A549 (cell line): ENCODE measurements at regions not wholly inside any gene's neighbourhood (a gene's known extent, or its start where the extent isn't known, plus 50 kb on each side); places are given as distances from the start of the nearest gene placed in this dataset.

Experiments used
- ATAC-seq, 2 experiments: fragments of 200-7000 bp in 1 of 2; fragments of >200 bp in 1 of 2; cut with Nextera tagmentation in 1 of 2; cut with Tn5 transposase in 1 of 2; 3 replicates each; pipeline versions ENCODE4 v1.8.0 to v1.9.1; 2018 to 2020; ENCODE audit warnings: mild to moderate bottlenecking in 1 of 2, moderate library complexity in 1 of 2
- CTCF ChIA-PET: fragments of 300-600 bp; sonication (Branson Sonifier 250); formaldehyde crosslinking; extraction: SDS; loops from one replicate; lab custom pipeline; 2021; ENCODE audit warnings: antibody characterized with exemption, inconsistent platforms; lab: Yijun Ruan, JAX
- POLR2A ChIA-PET: fragments of 350-600 bp; formaldehyde crosslinking; extraction: SDS; loops from one replicate; lab custom pipeline; 2021; ENCODE audit warnings: antibody characterized with exemption, inconsistent platforms; lab: Yijun Ruan, JAX
- DNase-seq, 2 experiments: peaks; one replicate each; pipeline versions ENCODE4 v3.0.0 to v3.0.0-alpha.2; 2011 to 2016; ENCODE audit warnings: low read depth in 1 of 2, low spot score in 1 of 2
- FAIRE-seq: peaks from 2 replicates; lab custom pipeline; 2011; peaks lifted over from hg19 to GRCh38; lab: Jason Lieb, UNC
- H3K27ac ChIP-seq, 2 experiments: fragments of >200 bp; sonication (Bioruptor Twin); formaldehyde crosslinking; 3 replicates each; pipeline ENCODE4 v1.5.1; 2016 to 2017
- H3K4me1 ChIP-seq: fragments of >200 bp; sonication (Bioruptor Twin); formaldehyde crosslinking; 3 replicates; pipeline ENCODE4 v1.6.1; 2016
- H3K4me2 ChIP-seq: fragments of >200 bp; sonication (Bioruptor Twin); formaldehyde crosslinking; 3 replicates; pipeline ENCODE4 v1.6.1; 2016
- H3K4me3 ChIP-seq: fragments of >200 bp; sonication (Bioruptor Twin); formaldehyde crosslinking; 3 replicates; pipeline ENCODE4 v1.5.1; 2016
- H3K9me3 ChIP-seq: fragments of >200 bp; sonication (Bioruptor Twin); formaldehyde crosslinking; 3 replicates; pipeline ENCODE4 v1.6.1; 2016
- BCL3 ChIP-seq: fragments of >200 bp; sonication (Bioruptor Twin); formaldehyde crosslinking; IDR thresholded peaks from 3 replicates; pipeline ENCODE4 v1.6.1; 2016
- CEBPB ChIP-seq, 2 experiments: fragments of >200 bp in 1 of 2; sonication (Bioruptor Twin) in 1 of 2; formaldehyde crosslinking in 1 of 2; IDR thresholded peaks; 2 replicates each; pipeline ENCODE4 v1.6.1; 2012 to 2016
- CHD2 ChIP-seq: fragments of 150-350 bp; IDR thresholded peaks from 2 replicates; pipeline ENCODE4 v1.6.1; 2014; ENCODE audit warnings: low read length; ENCODE audit not compliant: partially characterized antibody
- FOXS1 ChIP-seq: fragments of 250-450 bp; sonication (Bioruptor Pico); IDR thresholded peaks from 2 replicates; pipeline ENCODE4 v1.5.0; 2020; ENCODE audit warnings: mild to moderate bottlenecking, moderate library complexity
- HDAC2 ChIP-seq: fragments of 200-600 bp; sonication (generic); IDR thresholded peaks from 2 replicates; pipeline ENCODE4 v1.6.1; 2016
- HOXA7 ChIP-seq: fragments of 250-450 bp; sonication (Bioruptor Pico); IDR thresholded peaks from 2 replicates; pipeline ENCODE4 v1.5.0; 2020; ENCODE audit warnings: mild to moderate bottlenecking, moderate library complexity
- HOXB5 ChIP-seq: fragments of 250-450 bp; sonication (Bioruptor Pico); IDR thresholded peaks from 2 replicates; pipeline ENCODE4 v1.5.0; 2020; ENCODE audit warnings: mild to moderate bottlenecking, moderate library complexity
- JUN ChIP-seq, 2 experiments: fragments of >200 bp; sonication (Bioruptor Twin); formaldehyde crosslinking; IDR thresholded peaks; 2 replicates in 1 of 2; 3 replicates in 1 of 2; pipeline ENCODE4 v1.6.1; 2016 to 2017
- JUNB ChIP-seq: fragments of >200 bp; sonication (Bioruptor Twin); formaldehyde crosslinking; IDR thresholded peaks from 2 replicates; pipeline ENCODE4 v1.6.1; 2016
- KDM1A ChIP-seq: fragments of 200-600 bp; sonication (generic); IDR thresholded peaks from 2 replicates; pipeline ENCODE4 v1.6.1; 2016; ENCODE audit warnings: low read depth, mild to moderate bottlenecking
- KDM5A ChIP-seq: fragments of 200-600 bp; sonication (generic); IDR thresholded peaks from 2 replicates; pipeline ENCODE4 v1.6.1; 2016; ENCODE audit warnings: antibody characterized with exemption, mild to moderate bottlenecking
- POLR2AphosphoS2 ChIP-seq: conservative IDR thresholded peaks from 2 replicates; pipeline ENCODE4 v1.6.1; 2012; ENCODE audit warnings: low read length, improper control_type of control experiment, inconsistent platforms
- RFX5 ChIP-seq: fragments of 450-650 bp; IDR thresholded peaks from 2 replicates; pipeline ENCODE4 v1.7.1; 2014; ENCODE audit warnings: antibody characterized with exemption, mild to moderate bottlenecking, moderate library complexity
- RNF2 ChIP-seq: fragments of 200-600 bp; sonication (generic); IDR thresholded peaks from 2 replicates; pipeline ENCODE4 v1.6.1; 2016; ENCODE audit warnings: low read depth, mild to moderate bottlenecking, antibody characterized with exemption, moderate library complexity, borderline replicate concordance
- SREBF2 ChIP-seq: fragments of 450-650 bp; IDR thresholded peaks from 2 replicates; pipeline ENCODE4 v1.6.1; 2014; ENCODE audit warnings: mild to moderate bottlenecking, moderate library complexity
- TFCP2L1 ChIP-seq: fragments of 250-450 bp; sonication (Bioruptor Pico); IDR thresholded peaks from 2 replicates; pipeline ENCODE4 v1.5.0; 2021; ENCODE audit warnings: mild to moderate bottlenecking
- USF2 ChIP-seq: fragments of 450-650 bp; IDR thresholded peaks from 2 replicates; pipeline ENCODE4 v1.6.1; 2014; ENCODE audit warnings: antibody characterized with exemption
- ZNF302 ChIP-seq: fragments of 250-450 bp; sonication (Bioruptor Pico); IDR thresholded peaks from 2 replicates; pipeline ENCODE4 v1.9.0; 2021; ENCODE audit warnings: inconsistent platforms, mild to moderate bottlenecking, moderate library complexity
- ZSCAN20 ChIP-seq: fragments of 250-450 bp; sonication (Bioruptor Pico); IDR thresholded peaks from 2 replicates; pipeline ENCODE4 v1.8.0; 2022; ENCODE audit warnings: mild to moderate bottlenecking, moderate library complexity
- WGBS: methylation state at CpG from one replicate; pipeline ENCODE4 v1.1.6; 2017; ENCODE audit errors: missing lambda C conversion rate; 5-methylcytosine and 5-hydroxymethylcytosine counted together
- TF ChIP-seq, protein P1 (sequence below): fragments of 150-350 bp; IDR thresholded peaks from 2 replicates; pipeline ENCODE4 v1.6.1; 2014; ENCODE audit warnings: low read depth, mild to moderate bottlenecking, low read length
- TF ChIP-seq, protein P2 (sequence below): IDR thresholded peaks from 2 replicates; pipeline ENCODE4 v1.6.1; 2012; ENCODE audit warnings: low read depth, borderline replicate concordance
- TF ChIP-seq, protein P3 (sequence below): IDR thresholded peaks from 2 replicates; pipeline ENCODE4 v1.6.1; 2012

- CTCF ChIA-PET = interaction anchor here (1.7 kb wide), 1 partner anchor 434 kb away, joined by 4 read pairs; no protein-coding TSS in a partner anchor
- H3K4me3 ChIP-seq = no peak overlapping the region
- ATAC-seq = no peak
- H3K4me2 ChIP-seq = no peak overlapping the region
- DNase-seq = no peak
- no peak overlapping the region for H3K27ac ChIP-seq
- WGBS = 16% methylated on average over 8 of the region's 13 CpGs
- H3K4me1 ChIP-seq = no peaks in the 10 kb centered on the region
- H3K9me3 ChIP-seq = no peaks in the 10 kb centered on the region
- POLR2A ChIA-PET = no interaction called here
- TF ChIP-seq FOXS1 (CRISPR knock-in tag) = no peak
- no peak for TF ChIP-seq ZNF302
- TF ChIP-seq RFX5 = no peak
- no peak for TF ChIP-seq USF2
- no peak for TF ChIP-seq RNF2
- no peak for TF ChIP-seq TFCP2L1 (CRISPR knock-in tag)
- no peak for FAIRE-seq
Measured at GRCh38 chr22:48870436-48870835, 957.2 kb downstream of the BRD1 start.

GRCh38 chr22:48869788-48870187, 957.9 kb downstream of the BRD1 start:
- Histone ChIP-seq H3K4me2 (no peak overlapping the region), H3K4me1 (no peaks in the 10 kb centered on the region), H3K27ac (no peak overlapping the region), H3K4me3 (no peak overlapping the region), H3K9me3 (no peaks in the 10 kb centered on the region)
- ChIA-PET POLR2A (no interaction called here), CTCF (interaction anchor here (1.7 kb wide), 1 partner anchor 435 kb away, joined by 4 read pairs; no protein-coding TSS in a partner anchor)
- no peak for ATAC-seq
- WGBS = 50% methylated on average over 5 of the region's 5 CpGs
- DNase-seq = no peak
- no peak for FAIRE-seq
- TF ChIP-seq JUN (IDR thresholded peaks at IDR 0.05) (no peak), BCL3 (no peak), HOXA7 (CRISPR knock-in tag) (no peak), KDM5A (no peak), CEBPB (IDR thresholded peaks at IDR 0.05) (no peak), HOXB5 (no peak), JUNB (no peak), RNF2 (no peak), SREBF2 (no peak), CHD2 (no peak), POLR2AphosphoS2 (no peak), ZSCAN20 (no peak), KDM1A (no peak), HDAC2 (no peak)
- TF ChIP-seq, protein P1, sequence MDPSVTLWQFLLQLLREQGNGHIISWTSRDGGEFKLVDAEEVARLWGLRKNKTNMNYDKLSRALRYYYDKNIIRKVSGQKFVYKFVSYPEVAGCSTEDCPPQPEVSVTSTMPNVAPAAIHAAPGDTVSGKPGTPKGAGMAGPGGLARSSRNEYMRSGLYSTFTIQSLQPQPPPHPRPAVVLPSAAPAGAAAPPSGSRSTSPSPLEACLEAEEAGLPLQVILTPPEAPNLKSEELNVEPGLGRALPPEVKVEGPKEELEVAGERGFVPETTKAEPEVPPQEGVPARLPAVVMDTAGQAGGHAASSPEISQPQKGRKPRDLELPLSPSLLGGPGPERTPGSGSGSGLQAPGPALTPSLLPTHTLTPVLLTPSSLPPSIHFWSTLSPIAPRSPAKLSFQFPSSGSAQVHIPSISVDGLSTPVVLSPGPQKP = no peak
- TF ChIP-seq, protein P2, sequence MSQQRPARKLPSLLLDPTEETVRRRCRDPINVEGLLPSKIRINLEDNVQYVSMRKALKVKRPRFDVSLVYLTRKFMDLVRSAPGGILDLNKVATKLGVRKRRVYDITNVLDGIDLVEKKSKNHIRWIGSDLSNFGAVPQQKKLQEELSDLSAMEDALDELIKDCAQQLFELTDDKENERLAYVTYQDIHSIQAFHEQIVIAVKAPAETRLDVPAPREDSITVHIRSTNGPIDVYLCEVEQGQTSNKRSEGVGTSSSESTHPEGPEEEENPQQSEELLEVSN = no peak
- TF ChIP-seq, protein P3, sequence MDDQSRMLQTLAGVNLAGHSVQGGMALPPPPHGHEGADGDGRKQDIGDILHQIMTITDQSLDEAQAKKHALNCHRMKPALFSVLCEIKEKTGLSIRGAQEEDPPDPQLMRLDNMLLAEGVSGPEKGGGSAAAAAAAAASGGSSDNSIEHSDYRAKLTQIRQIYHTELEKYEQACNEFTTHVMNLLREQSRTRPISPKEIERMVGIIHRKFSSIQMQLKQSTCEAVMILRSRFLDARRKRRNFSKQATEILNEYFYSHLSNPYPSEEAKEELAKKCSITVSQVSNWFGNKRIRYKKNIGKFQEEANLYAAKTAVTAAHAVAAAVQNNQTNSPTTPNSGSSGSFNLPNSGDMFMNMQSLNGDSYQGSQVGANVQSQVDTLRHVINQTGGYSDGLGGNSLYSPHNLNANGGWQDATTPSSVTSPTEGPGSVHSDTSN = no peak
